GM04504 (cell line): ENCODE measurements at regions not wholly inside any gene's neighbourhood (a gene's known extent, or its start where the extent isn't known, plus 50 kb on each side); places are given as distances from the start of the nearest gene placed in this dataset.
"Not testable (repeated sequence)": the region's sequence is repeated elsewhere in the genome, so short reads cannot be mapped to it uniquely, and the experiment has no call there.

Source experiments
- DNase-seq: peaks from one replicate; pipeline ENCODE4 v3.0.0-alpha.2; 2012; ENCODE audit warnings: low read depth

DNA sequence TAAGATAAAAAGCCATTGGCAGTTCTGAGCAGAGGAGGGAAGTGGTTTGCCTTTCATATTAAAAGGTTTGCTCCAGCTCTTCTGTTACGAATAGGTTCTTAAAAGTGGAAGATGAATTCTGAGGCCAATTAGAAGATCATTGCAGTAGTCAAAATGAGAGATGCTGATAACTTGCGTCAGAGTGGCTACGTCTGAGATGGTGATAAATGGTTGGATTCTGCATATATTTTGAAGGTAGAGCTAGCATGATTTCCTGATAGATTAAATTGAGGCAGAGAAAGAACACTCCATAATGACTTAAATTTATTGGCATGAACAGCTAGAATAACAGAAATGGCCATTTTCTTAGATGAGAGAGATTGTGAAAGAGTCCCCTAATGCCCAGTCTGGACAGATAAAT is 652.6 kb downstream of the DACH1 start:
- no peak for DNase-seq

DNA sequence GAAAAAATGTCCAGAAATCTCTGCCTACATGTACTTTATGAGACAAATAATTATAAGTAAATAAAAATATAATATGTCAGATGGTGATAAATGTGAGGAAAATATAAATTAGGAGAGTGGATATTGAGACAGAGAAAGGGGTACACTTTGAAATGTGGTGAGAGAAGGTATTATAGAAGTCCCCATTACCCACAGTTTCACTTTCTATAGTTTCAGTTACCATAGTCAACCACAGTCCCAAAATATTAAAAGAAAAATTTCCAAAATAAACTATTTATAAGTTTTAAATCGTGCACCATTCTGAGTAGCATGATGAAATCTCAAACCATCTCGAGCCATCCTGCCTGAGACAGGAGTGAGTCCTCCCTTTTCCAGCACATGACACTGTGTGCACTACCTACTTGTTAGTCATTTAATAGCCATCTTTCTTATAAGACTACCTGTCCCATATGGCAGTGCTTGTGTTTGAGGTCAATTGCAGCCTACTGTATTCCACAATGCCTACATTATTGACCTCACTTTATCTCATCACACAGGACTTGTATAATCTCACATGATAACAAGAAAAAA is 653.7 kb downstream of the DACH1 start:
- DNase-seq = no peak

DNA sequence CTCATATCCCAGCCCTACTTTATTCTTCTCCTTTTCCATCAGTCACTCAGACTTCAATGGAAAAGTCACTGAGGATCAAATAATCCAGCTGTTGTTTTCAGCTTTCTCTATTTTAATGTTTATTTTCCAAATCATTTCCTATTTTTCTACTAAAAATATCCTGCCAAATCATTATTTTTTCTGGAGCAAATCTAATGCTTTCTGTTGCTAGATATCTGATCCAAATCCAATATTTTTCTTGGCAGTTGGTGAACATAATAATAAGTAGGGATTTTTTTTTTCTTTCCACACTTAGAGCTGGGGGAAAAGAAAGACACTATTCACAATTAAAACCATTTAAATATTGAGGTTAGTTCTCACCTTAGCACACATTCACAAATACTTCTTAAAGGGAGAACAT is 656.1 kb downstream of the DACH1 start:
- no peak for DNase-seq

DNA sequence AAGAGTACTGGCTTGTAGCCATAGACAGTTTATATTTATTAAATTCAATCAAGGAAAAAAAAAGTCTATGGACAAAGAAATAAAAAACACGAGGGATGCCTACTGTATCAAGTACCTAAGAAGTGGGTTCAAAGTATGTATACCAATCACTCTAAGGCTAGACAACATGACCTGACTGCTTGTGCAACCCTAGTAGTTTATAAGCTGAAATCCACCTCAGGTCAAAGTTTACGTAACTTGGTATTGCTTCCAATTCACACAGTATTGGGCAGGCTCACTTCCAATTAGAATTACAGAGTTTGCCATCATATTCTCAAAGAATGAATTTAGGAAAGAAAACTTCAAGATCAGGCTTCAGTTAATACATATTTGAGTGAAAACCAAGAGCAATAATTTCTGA is 657.8 kb downstream of the DACH1 start:
- no peak for DNase-seq

DNA sequence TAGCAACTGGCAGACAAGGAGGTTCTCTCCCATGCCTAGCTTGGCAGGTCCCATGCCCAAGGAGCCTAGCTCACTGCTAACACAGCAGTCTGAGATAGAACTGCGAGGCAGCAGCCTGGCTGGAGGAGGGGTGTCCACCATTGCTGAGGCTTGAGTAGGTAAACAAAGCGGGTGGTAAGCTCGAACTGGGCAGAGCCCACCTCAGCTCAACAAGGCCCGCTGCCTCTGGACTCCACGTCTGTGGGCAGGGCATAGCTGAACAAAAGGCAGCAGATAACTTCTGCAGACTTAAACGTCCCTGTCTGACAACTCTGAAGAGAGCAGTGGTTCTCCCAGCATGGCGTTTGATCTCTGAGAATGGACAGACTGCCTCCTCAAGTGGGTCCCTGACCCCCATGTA is 682.4 kb downstream of the DACH1 start:
- DNase-seq = not testable (repeated sequence)

DNA sequence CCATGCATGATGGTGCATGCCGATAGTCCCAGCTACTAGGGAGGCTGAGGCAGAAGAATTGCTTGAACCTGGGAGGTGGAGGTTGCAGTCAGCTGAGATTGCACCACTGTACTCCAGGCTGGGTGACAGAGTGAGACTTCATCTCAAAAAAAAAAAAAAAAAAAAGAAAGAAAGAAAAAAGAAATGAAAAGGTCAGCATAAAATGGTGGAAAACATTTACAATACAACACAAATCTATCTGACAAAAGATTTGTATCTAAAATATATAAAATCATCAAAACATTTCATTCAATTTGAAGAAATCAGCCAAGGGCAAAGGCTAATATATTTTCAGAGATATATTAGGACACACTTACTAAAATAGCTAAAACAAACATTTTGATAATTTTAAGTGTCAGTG is 683.7 kb downstream of the DACH1 start:
- not testable (repeated sequence) for DNase-seq

DNA sequence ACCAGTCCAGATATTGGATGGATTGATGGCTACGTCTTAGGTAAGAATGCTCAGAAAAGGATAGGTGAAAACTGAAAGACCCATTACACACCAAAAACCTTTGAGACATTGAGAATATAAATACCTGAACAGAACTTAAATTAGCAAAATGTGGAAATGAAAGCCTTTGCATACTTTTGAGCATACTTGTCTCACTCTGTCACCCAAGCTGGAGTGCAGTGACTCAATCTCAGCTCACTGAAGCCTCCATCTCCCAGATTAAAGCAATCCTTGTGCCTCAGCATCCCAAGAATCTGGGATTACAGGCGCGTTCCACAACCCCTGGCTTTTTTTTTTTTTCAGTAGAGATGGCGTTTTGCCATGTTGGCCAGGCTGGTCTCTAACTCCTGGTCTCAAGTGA is 695.3 kb downstream of the DACH1 start:
- DNase-seq = no peak

DNA sequence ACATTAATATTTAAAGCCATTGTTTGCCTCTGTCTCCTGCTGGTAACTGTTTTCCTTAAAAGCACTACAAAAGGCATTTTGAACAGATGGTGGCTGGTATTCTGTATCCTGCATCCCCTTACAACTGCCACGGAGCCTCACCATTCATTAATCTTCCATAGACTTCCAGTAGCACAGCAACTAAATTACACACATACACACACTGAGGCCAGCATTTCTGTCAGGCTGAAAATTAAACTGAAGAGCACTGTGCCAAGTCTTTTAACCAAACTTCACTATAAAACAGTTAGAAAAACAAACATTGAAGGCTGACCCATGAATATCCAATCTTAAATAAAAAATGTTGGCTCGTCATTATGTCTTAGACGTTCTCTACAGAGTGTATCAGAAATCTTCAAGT is 697.8 kb downstream of the DACH1 start:
- DNase-seq = no peak

DNA sequence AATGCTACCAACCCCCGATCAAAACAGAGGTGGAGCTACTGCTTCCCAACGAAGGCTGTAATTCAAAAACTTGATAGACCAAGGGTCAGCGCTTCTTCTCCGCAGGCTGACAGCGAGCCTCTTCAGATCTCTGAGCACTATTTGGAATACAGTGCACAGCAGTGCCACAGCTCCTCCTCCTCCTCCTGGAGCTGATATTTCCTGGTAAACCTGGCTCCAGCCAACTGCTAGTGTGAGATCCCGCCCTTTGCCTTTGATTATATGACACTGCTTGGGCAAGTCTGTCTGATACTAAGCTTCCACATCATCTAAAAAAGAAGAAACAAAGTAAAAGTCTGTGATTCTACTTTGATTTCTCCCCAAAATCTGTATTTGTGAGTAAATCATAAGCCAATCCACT is 710.5 kb downstream of the DACH1 start:
- no peak for DNase-seq

DNA sequence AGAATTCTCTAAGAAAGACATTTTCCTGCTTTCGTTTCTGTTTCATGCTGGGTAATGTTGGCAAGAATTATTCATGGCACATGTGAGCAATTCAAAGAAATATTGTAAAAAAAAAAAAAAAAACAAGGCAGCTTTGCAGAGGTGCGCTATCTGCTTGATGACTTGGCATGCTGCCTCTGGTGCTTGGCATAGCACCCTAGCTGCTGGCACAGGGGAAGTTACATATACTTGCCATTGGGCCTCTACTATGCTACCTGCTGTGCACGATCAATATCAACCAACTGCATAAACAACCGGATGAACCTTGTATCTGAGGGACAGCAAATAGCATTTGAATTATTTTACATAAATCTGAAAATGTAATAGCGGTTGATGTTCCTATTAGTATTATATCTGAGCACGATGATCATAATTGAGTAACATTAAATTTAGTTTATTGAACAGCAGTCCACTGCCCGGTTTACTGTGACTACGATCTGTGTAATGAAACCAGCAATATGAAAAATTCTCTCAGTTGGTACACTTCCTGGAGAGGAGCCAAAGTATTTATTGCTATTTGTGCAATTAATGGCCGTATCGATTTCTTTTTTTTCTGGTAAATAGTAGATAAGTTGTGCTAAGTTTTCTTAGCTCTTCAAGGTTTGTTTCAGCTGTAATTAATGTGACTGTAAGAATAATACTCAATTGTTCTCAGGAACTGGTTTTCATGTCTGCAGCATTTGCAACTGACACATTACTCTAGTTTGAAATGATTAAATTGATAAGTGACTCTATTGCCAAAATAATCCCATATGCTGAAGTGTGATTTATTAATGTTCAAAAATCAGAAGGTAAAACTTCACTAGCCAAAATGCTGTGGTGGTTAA is 717.3 kb downstream of the DACH1 start:
- no peak for DNase-seq

DNA sequence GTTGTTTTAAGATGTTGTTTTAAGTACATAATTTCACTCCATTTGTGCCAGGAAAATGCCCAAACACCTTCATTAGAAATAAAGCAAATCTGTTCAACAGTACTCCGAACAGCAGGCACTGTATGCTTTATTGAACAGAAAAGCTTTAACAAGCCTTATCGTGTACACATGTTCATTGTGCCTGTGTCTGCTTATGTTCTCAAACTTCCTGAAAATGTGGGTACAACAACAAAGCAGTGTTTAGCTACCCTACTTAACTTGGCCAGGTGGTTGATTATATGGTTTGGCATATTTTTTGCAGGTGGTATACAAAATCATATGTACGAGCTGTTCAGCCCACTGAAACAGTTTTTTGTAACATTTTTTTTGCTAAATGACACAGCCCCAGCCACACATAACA is 718.0 kb downstream of the DACH1 start:
- no peak for DNase-seq

DNA sequence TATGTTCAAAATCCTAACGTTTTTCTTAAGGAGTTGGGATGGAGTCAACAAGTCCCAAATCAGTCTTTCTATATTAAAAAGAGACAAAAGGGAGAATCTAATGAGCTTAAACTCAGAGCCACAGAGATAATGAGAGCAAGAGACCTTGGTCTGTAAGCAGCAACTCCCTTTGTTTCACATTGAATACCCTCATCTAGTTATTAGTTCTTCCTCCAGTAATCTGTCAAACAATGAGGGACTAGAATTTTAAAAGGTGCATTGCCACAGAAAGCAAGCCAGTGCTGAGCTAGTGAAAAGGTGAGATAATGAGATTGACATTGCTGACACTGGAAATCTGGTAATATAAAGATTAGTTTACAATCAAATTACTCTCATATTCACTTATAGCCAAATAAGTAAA is 718.6 kb downstream of the DACH1 start:
- DNase-seq = no peak

DNA sequence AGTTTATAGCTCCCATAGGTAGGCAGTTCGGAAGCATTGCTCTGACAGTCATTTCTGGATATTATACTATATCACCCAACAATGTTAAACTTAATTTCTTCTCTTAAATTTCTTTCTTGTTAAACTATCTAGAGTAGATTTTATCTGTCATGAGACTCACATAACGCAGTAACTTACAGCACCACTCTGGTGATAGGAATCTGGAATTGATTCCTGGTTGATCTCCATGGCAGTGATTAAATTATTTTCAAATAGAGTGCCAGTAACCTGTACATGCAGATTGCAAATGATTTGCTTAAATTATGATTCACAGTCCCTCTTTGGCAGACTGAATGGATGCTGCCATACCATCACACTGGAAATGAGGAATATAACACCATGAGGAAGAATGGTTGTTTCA is 722.1 kb downstream of the DACH1 start:
- DNase-seq = no peak

DNA sequence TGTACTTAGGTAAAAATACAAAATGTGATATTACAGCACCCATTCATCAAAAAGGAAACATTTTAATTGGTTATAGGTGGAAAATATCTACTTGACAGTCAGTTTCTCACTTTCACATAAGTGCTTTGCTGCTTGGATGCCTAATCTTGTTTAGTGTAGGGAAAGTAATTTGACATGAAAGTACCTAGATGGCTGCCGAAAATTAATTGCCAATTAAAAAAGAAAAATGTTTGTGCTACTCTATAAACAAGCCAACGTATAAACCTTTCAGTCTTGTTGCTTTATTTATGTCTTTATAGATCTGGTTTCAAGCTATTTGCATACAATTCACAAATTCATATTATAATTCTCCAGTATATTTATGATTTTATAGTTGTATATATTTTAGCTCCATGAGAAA is 729.9 kb downstream of the DACH1 start:
- DNase-seq = no peak

DNA sequence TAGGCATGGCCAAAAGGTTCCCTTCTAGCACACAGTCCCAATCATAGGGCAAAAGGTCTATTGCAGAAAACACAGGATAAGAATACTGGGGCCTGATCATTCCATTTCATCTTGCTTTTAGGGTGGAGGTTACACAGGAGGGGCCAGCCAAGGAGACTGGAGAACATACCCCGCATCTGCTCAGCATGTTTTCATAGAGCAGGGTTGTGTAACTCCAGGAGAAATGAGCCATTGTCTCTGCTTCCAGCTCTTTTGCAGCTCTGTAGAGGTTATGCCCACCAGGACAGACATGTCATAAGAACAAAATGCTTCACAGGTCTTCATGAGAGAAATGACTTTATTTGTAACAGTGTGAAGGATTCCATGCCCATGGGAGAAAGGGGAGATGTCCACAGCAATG is 742.8 kb downstream of the DACH1 start:
- no peak for DNase-seq

DNA sequence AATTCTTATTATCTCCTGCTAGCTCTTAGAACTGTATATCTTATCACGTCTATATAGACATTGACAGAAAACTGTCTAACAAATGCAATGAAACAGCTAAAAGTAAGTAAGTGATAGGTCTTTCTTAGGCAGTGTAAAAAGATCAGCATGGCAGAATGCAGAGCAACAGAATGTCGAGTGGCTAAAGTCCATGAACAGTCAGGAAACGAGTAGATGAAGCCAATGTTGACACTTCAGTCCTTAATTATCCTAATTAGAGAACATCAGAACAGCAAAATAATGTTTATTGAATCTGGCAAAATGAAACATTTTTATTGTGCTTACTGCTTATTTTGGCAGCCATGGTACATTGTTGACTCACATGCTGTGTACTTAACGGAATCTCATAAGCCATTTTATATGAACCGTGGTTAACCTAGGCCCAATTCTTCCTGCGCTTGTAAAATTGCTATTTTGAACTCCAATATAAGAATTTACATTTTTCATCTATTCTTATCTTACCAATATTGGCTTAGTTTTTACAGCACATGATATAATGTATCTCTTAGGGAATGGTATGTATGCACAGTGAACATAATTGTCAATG is 748.1 kb downstream of the DACH1 start:
- DNase-seq = no peak

DNA sequence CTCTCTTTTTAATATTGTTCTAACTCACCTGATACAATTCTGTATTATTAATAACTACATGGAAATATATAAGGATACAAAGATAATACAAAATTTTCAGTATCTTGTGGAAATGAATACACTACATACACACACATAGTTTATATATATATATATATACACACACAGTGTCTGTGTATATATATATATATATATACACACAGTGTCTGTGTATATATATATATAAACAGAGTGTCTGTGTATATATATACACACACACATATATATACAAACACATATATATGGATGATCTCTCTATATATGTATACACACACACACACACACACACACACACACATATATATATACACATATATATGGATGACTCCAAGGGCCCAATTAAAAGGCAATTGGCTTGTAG is 749.1 kb downstream of the DACH1 start:
- DNase-seq = no peak

DNA sequence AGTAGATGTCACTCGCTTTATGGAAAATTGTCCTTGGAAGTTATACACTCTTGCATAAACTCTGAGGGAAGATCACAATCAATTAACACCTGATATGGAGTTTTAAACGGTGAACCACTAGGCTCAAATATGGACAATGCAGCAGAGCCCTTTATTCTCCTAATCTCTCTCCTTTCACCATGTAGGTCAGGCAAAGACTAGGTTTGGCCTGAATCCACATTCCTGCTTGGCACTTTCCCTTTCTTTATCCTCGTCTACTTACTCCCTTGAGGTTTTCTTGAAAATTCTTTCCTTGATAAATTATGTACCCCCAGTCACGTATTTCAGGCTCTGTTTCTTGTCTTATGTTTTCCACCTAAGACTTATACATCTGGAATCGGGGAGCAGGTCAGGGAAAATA is 751.7 kb downstream of the DACH1 start:
- no peak for DNase-seq

DNA sequence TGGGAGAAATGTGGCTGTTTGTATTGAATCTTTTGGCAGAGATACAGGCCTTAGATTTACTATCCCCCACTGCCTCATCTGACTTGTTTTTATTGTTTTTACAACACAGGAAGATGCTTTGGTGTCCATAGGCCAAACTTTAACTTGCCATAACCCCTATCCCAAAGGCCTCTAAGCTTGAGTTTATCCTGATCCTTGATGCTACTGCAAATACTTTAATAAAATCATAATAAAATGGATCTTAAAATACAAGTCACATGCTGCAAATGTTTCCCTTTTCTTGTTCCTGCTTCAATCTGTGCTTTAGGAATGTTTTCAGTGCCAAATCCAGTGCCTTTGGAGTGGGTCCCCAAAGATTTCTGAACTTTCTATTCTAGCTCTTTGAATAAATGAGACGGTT is 770.6 kb downstream of the DACH1 start:
- DNase-seq = no peak

DNA sequence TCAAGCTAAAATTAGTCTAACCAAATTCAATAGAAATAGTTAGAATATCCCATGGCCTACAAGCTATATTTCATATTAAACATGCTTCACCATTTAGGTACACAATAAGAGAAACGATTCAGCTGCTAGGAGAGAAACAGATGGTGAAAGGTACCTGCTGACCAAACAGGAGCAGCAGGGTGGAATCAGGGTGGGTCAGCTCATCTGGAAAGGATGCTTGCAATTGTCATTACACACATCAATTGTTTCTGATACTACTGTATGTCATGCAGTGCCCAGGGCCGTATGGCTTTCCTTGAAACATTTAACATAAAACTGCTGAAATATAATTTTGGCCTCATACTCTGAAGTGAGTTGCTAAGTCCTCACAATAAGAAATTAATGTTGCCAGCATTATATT is 776.0 kb downstream of the DACH1 start:
- DNase-seq = no peak

DNA sequence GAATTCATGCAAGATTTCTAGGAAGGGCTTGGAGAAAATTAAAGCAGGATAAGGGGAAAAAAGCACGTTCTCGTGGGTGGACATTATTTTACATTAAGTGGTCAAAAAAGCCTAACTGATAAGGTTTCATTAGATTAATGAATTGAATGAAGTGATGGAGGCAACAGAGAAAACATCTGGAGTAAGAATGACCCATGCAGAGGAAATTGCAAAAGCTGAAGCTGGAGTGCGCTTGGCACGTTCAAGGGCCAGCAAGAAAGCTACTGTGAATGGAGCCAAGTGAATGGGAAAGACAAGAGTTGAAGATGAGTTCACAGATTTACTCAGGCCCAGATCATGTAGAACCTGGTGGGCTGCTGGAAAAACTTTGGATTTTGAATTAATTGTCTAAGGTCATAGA is 777.9 kb downstream of the DACH1 start:
- no peak for DNase-seq

DNA sequence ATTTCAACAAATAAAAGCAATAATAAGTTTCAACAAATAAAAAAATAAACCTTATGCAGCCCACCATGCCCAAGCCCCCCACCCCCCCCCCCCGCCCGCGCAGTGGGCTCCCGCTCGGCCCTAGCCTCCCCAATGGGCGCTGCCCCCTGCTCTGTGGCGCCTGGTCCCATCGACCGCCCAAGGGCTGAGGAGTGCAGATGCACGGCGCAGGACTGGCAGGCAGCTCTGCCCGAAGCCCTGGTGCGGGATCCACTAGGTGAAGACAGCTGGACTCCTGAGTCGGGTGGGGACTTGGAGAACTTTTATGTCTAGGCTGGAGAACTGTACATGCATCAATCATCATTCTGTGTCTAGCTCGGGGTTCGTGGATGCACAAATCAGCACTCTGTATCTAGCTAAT is 779.6 kb downstream of the DACH1 start:
- no peak for DNase-seq

DNA sequence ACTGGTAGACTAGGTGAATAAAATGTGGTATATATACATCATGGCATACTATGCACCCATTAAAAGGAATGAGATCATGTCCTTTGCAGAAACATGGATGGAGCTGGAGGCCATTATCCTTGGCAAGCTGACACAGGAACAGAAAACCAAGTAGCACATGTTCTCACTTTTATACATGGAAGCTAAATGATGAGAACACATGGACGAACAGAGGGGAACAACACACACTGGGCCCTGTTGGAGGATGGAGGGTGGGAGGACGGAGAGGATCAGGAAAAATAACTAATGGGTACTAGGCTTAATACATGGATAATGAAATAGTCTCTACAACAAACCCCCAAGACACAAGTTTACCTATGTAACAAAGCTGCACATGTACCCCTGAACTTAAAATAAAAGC is 780.0 kb downstream of the DACH1 start:
- DNase-seq = no peak

DNA sequence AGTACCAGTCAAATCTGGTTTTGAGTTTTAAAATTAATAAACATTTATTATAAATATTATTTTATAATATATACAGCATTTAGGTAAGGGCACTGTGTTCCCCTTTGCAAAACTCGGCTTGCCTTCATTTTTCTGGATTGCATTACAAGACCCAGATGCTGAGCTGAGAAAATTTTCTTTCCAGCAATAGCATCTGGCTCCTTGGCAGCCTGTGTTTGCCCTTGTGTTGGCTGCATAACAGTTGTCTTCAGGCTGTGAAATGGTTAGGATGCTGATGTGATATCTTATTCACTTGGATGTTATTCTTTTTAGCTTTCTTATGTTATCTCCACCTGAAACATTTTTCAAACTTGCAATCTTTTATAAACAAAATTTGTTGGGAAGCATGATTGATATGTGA is 784.4 kb downstream of the DACH1 start:
- DNase-seq = no peak
